ENCODE measurements at regions not wholly inside any gene's neighbourhood (a gene's known extent, or its start where the extent isn't known, plus 50 kb on each side); places are given as distances from the start of the nearest gene placed in this dataset.

DNA sequence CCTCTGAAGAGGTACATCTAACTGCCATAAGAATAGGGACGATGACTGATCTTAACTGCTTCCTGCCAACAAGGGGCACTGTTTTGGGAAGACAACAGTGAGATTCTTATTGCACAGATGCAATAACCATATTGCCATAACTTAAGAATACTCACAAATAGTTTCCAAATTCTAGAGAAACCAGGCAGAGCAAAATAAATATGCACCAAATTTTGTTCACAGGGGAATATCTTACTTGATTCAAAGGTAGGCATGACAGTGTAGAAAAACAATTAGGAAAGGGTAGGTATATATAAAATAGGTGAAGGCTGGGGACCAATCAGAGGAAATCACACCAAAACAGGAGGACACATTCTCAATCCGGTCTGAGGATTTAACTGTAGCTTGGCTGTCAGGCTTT is 49.9 kb upstream of the CST7 start:
- DNase-seq (ENCODE audit: low read depth in 1 of 2, low spot score in 1 of 2) (no peak), ATAC-seq (no peak), FAIRE-seq (no peak)
- 37% methylated on average over 2 of the region's 2 CpGs for WGBS (ENCODE audit: missing lambda C conversion rate)
- H3K4me2 ChIP-seq = no peak overlapping the region
- TF ChIP-seq ESRRA (IDR thresholded peaks at IDR 0.05; ENCODE audit: borderline replicate concordance, low read length) (no peak), MAFK (IDR thresholded peaks at IDR 0.05; ENCODE audit: partially characterized antibody) (no peak), RAD21 (conservative IDR thresholded peaks at IDR 0.05 in 1 of 2, IDR thresholded peaks at IDR 0.05 in 1 of 2) (no peak), POLR2A (IDR thresholded peaks at IDR 0.05; ENCODE audit: low read length) (no peak), CHD2 (IDR thresholded peaks at IDR 0.05; ENCODE audit: low read length, partially characterized antibody) (no peak), BHLHE40 (IDR thresholded peaks at IDR 0.05; ENCODE audit: low read depth, low read length) (no peak), MAZ (IDR thresholded peaks at IDR 0.05; ENCODE audit: borderline replicate concordance, low read depth, low read length) (no peak), HDAC2 (IDR thresholded peaks at IDR 0.05) (no peak), FOXS1 (CRISPR knock-in tag; IDR thresholded peaks at IDR 0.05) (no peak), RNF2 (IDR thresholded peaks at IDR 0.05; ENCODE audit: borderline replicate concordance, low read depth) (no peak), NPAS2 (CRISPR knock-in tag; IDR thresholded peaks at IDR 0.05; ENCODE audit: borderline replicate concordance) (no peak), KDM5A (IDR thresholded peaks at IDR 0.05) (no peak)
- TF ChIP-seq, protein P1, sequence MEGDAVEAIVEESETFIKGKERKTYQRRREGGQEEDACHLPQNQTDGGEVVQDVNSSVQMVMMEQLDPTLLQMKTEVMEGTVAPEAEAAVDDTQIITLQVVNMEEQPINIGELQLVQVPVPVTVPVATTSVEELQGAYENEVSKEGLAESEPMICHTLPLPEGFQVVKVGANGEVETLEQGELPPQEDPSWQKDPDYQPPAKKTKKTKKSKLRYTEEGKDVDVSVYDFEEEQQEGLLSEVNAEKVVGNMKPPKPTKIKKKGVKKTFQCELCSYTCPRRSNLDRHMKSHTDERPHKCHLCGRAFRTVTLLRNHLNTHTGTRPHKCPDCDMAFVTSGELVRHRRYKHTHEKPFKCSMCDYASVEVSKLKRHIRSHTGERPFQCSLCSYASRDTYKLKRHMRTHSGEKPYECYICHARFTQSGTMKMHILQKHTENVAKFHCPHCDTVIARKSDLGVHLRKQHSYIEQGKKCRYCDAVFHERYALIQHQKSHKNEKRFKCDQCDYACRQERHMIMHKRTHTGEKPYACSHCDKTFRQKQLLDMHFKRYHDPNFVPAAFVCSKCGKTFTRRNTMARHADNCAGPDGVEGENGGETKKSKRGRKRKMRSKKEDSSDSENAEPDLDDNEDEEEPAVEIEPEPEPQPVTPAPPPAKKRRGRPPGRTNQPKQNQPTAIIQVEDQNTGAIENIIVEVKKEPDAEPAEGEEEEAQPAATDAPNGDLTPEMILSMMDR (IDR thresholded peaks at IDR 0.05) = no peak
- TF ChIP-seq, protein P2, sequence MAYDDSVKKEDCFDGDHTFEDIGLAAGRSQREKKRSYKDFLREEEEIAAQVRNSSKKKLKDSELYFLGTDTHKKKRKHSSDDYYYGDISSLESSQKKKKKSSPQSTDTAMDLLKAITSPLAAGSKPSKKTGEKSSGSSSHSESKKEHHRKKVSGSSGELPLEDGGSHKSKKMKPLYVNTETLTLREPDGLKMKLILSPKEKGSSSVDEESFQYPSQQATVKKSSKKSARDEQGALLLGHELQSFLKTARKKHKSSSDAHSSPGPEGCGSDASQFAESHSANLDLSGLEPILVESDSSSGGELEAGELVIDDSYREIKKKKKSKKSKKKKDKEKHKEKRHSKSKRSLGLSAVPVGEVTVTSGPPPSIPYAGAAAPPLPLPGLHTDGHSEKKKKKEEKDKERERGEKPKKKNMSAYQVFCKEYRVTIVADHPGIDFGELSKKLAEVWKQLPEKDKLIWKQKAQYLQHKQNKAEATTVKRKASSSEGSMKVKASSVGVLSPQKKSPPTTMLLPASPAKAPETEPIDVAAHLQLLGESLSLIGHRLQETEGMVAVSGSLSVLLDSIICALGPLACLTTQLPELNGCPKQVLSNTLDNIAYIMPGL (CRISPR knock-in tag; IDR thresholded peaks at IDR 0.05; ENCODE audit: borderline replicate concordance) = no peak
- POLR2A ChIA-PET = no interaction called here
- no peak overlapping the region for H3K4me3 ChIP-seq
- H3K4me1 ChIP-seq = no peaks in the 10 kb centered on the region
- H3K9me3 ChIP-seq = no peaks in the 10 kb centered on the region
- CTCF ChIA-PET = interaction anchor here (0.8 to 2.5 kb wide), 5 partner anchors 13 to 967 kb away, joined by 3 to 11 read pairs (median 3); no protein-coding TSS in a partner anchor
- no peak overlapping the region for H3K27ac ChIP-seq

Data from A549 (cell line).